Stomach smooth muscle (tissue), 2 donors: ENCODE measurements at regions not wholly inside any gene's neighbourhood (a gene's known extent, or its start where the extent isn't known, plus 50 kb on each side); places are given as distances from the start of the nearest gene placed in this dataset.
"Not testable (repeated sequence)": the region's sequence is repeated elsewhere in the genome, so short reads cannot be mapped to it uniquely, and the experiment has no call there.

Experiments used
- H3K27ac ChIP-seq: one replicate; pipeline ENCODE4 v1.7.0; 2013; ENCODE audit warnings: mild to moderate bottlenecking, low read length, inconsistent platforms
- H3K27me3 ChIP-seq, 2 donors: one replicate each; pipeline ENCODE4 v1.7.0; 2013; ENCODE audit warnings: low read length in 2 of 2; ENCODE audit not compliant: insufficient read depth in 2 of 2, control insufficient read depth in 1 of 2
- H3K36me3 ChIP-seq, 2 donors: one replicate each; pipeline ENCODE4 v1.7.0; 2013; ENCODE audit warnings: low read length in 2 of 2; ENCODE audit not compliant: control insufficient read depth in 2 of 2, insufficient read depth in 2 of 2
- H3K4me1 ChIP-seq: one replicate; pipeline ENCODE4 v1.7.0; 2013; ENCODE audit warnings: low read length; ENCODE audit not compliant: control insufficient read depth, insufficient read depth
- H3K4me3 ChIP-seq, 2 donors: one replicate each; pipeline ENCODE4 v1.7.0; 2013; ENCODE audit warnings: low read length in 2 of 2
- H3K9ac ChIP-seq, 2 donors: one replicate each; pipeline ENCODE4 v1.7.0; 2013; ENCODE audit warnings: low read length in 2 of 2, mild to moderate bottlenecking in 1 of 2
- H3K9me3 ChIP-seq, 2 donors: one replicate each; pipeline ENCODE4 v1.7.0; 2013; ENCODE audit warnings: low read length in 2 of 2; ENCODE audit not compliant: control insufficient read depth in 2 of 2
- donor health status: healthy.
- donor health status: Pancreatic carcinoma.

DNA sequence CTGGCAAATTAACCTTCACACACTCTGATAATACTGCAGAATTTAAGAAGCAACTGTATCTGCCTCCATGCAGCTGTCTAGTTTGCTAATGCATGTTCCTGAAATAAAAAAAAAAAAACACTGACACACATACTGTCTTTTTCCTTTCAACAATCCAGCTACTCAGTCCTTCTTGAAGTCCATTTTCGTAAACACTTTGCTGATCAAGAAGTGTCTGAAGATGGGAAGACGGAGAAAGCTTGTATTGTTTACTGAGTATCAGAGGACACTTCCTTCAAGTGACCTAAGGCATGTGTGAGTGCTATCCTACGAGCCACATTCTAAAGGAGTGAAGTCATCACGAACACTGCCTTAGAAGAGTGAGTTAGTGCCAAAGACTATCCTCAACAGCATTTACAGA, 82.6 kb downstream of the LUZP4 start:
- no peak overlapping the region for H3K27ac ChIP-seq
- H3K9ac ChIP-seq = no peak overlapping the region
- H3K9me3 ChIP-seq = no peaks in the 10 kb centered on the region
- no peak overlapping the region for H3K4me3 ChIP-seq
- H3K36me3 ChIP-seq = no peaks in the 10 kb centered on the region
- no peaks in the 10 kb centered on the region for H3K4me1 ChIP-seq
- peaks cover 0 to 2% of the 10 kb centered on the region in 2 donors for H3K27me3 ChIP-seq

DNA sequence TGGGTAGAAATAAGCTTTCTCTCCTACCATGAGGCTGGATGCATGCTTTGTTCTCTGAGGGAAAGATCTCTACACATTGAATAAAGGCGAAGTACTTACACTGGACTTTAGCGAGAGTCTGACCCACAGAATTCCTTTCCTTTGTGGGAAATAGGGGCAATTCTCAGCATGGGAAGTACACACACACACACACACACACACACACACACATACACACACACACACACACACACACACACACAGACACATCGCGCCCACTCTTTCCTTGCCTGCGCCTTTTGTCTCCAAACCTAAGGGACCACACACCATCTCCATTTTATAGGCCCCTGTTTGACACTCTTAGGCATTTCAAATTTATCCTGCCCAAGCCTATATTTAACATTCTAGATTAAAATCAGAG, 83.8 kb downstream of the LUZP4 start:
- no peaks in the 10 kb centered on the region for H3K27me3 ChIP-seq

DNA sequence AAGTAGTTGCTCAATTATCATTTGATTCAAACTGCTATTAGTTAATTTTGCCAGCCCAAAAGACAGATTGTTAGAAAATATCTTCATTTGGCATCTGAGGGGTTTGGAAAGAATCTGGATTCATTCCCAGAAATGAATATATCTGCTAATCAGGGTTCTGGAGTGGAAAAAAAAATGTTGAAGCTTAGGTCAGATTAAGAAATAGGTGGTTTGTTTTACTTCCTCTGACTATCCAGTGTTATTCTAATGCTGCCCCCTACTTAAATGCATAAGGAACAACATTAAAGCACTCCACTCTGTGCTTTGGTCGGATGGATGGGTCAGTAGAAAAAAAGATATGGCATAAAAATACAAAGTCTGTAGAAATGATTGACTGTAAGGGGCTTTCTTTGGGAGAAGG, 89.0 kb downstream of the LUZP4 start:
- H3K27me3 ChIP-seq = no peaks in the 10 kb centered on the region
- no peak overlapping the region for H3K4me3 ChIP-seq
- H3K27ac ChIP-seq = no peak overlapping the region
- H3K9ac ChIP-seq = no peak overlapping the region
- H3K9me3 ChIP-seq = no peaks in the 10 kb centered on the region
- H3K4me1 ChIP-seq = no peaks in the 10 kb centered on the region
- H3K36me3 ChIP-seq = no peaks in the 10 kb centered on the region

More for the DNA sequence above, 83.8 kb downstream of the LUZP4 start:
- no peaks in the 10 kb centered on the region for H3K4me1 ChIP-seq
- H3K27ac ChIP-seq = no peak overlapping the region
- no peak overlapping the region for H3K9ac ChIP-seq
- H3K4me3 ChIP-seq = no peak overlapping the region
- no peaks in the 10 kb centered on the region for H3K36me3 ChIP-seq
- no peaks in the 10 kb centered on the region for H3K9me3 ChIP-seq

DNA sequence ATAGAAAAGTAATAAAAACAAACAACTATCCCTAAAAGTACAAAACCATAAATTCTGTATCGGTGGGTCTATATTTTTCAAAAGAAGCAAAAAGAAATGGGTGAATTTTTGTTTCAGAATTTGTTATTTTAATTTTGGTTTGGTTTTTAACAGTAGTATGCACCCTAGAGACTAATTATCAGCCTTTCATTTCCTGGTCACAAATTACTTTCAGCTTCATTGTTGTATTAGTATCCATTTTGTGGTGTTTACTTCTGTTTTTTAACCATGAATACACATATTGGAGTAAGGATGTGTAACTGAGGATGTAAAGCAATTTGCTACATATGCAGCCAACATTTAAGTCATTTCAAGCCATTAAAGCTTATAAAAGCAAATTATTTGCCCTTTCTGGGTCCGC, 97.8 kb downstream of the LUZP4 start:
- Histone ChIP-seq H3K4me1 (no peaks in the 10 kb centered on the region), H3K4me3 (no peak overlapping the region), H3K27me3 (no peaks in the 10 kb centered on the region), H3K36me3 (no peaks in the 10 kb centered on the region), H3K9ac (no peak overlapping the region), H3K27ac (no peak overlapping the region), H3K9me3 (no peaks in the 10 kb centered on the region)

DNA sequence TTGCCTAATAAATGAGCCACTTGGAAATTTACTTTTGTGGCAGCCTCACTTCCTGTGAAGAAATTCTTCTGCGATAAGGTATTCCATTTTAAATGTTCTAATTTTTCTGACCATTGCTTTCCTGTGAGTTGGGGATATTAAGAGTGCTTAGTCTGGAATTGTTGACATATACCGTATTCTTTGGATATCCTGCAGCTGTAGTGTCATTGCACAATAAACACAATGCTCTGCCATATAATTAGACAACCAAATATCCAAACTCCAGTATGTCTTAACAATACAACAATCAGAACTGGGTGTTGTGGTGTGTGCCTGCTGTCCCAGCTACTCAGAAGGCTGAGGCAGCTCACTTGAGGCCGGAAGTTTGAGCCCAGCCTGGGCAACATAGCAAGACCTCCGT, 99.4 kb downstream of the LUZP4 start:
- no peak overlapping the region for H3K4me3 ChIP-seq
- no peaks in the 10 kb centered on the region for H3K9me3 ChIP-seq
- no peak overlapping the region for H3K27ac ChIP-seq
- no peak overlapping the region for H3K9ac ChIP-seq
- H3K36me3 ChIP-seq = no peaks in the 10 kb centered on the region
- no peaks in the 10 kb centered on the region for H3K4me1 ChIP-seq
- H3K27me3 ChIP-seq = no peaks in the 10 kb centered on the region

DNA sequence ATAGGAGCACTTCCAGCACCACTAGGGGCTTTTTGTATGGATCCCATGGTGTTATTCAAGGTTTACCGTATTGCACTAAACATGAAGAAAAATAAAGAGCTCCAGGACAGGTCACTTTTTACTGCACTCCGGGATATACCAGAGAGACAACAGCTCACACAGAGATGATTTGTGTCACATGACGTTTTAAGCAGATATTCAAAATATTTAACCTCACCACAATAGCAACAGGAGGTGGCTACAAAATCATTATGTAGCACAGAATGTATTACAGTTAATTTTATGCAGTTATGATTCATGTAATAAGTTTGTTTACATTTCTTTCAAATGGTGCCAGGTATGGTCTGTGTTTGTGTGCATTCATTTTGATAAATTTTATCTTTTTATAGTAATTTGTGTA, 100.6 kb downstream of the LUZP4 start:
- H3K27ac ChIP-seq = no peak overlapping the region
- H3K9me3 ChIP-seq = no peaks in the 10 kb centered on the region
- H3K4me3 ChIP-seq = no peak overlapping the region
- H3K27me3 ChIP-seq = no peaks in the 10 kb centered on the region
- no peak overlapping the region for H3K9ac ChIP-seq
- no peaks in the 10 kb centered on the region for H3K4me1 ChIP-seq
- H3K36me3 ChIP-seq = no peaks in the 10 kb centered on the region

DNA sequence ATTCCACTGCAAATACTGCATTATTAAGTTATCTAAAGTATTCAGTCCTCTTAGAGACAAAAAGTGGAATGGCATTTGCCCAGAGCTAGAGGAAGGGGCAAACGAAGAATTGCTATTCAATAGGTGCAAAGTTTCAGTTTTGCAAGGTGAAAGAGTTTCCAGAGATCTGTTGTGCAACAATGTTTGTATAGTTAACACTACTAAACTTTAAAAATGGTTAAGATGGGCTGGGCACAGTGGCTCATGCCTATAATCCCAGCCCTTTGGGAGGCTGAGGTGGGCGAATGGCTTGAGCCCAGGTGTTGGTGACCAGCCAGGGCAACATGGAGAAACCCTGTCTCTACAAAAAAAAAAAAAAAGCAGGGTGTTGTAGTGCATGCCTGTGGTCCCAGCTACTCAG, 102.5 kb downstream of the LUZP4 start:
- Histone ChIP-seq H3K27ac (no peak overlapping the region), H3K36me3 (no peaks in the 10 kb centered on the region), H3K27me3 (peaks cover 0 to 3% of the 10 kb centered on the region in 2 donors), H3K4me1 (no peaks in the 10 kb centered on the region), H3K4me3 (no peak overlapping the region), H3K9ac (no peak overlapping the region), H3K9me3 (no peaks in the 10 kb centered on the region)

DNA sequence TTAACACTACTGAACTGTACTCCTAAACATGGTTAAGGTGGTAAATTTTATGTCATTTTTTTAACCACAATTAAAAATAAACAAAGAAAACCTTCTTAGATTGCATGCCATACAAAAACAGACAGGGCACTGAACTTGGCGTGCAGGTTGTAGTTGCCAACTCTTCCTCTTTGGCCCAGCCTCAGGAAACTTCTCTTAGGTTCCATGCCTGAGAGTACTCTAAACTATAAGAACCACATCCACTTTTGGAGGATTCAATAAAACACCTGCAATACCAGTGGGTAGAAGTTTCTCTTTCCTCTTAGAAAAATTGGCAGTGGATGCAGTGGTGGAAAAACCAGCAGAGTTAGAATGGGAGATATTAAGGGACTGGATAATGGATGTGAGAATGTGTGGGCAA, 103.4 kb downstream of the LUZP4 start:
- Histone ChIP-seq H3K9ac (no peak overlapping the region), H3K36me3 (no peaks in the 10 kb centered on the region), H3K27ac (no peak overlapping the region), H3K4me3 (no peak overlapping the region), H3K4me1 (no peaks in the 10 kb centered on the region), H3K27me3 (peaks cover 0 to 3% of the 10 kb centered on the region in 2 donors), H3K9me3 (no peaks in the 10 kb centered on the region)

DNA sequence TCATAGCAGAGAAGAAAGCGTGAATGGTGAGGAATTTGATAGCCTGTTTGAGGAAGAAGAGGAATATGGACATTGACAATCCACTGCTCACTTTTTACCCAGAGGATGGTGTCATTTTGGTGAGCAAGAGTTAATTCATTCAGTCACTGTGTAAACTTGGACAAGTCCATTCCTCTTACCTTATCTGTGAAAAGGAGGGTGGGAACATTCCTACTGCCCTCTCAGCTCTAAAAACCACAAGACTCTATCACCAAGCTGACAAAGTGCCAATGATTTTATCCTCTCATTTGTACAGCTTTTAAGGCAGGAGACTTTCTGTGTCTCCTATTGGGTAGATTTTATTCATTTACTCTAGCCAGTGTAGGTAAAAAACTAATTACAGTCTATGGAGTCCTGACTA, 103.8 kb downstream of the LUZP4 start:
- Histone ChIP-seq H3K36me3 (no peaks in the 10 kb centered on the region), H3K27me3 (peaks cover 0 to 3% of the 10 kb centered on the region in 2 donors), H3K4me3 (no peak overlapping the region), H3K27ac (no peak overlapping the region), H3K4me1 (no peaks in the 10 kb centered on the region), H3K9me3 (no peaks in the 10 kb centered on the region), H3K9ac (no peak overlapping the region)

DNA sequence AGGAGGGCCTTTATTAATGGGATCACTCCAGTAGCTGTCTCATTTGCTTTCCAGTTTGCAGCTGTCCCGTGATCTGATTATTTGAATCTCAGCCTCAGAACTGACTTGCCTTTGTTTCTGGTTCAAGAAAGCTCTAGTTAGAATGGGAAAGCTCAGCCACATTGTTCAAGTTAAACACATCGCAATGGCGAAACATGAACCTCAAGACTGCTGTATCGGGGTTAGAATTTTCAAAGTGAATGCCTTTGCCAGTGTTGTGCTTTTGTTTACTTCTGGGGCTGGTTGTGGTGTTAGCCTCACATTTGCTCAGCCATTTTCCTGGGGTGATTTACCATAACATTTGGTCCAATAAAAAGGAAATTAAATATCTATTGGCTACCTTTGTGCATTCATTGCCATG, 105.3 kb downstream of the LUZP4 start:
- not testable (repeated sequence) for H3K27ac ChIP-seq, H3K27me3 ChIP-seq, H3K4me3 ChIP-seq, H3K9me3 ChIP-seq, H3K4me1 ChIP-seq, H3K9ac ChIP-seq, H3K36me3 ChIP-seq

DNA sequence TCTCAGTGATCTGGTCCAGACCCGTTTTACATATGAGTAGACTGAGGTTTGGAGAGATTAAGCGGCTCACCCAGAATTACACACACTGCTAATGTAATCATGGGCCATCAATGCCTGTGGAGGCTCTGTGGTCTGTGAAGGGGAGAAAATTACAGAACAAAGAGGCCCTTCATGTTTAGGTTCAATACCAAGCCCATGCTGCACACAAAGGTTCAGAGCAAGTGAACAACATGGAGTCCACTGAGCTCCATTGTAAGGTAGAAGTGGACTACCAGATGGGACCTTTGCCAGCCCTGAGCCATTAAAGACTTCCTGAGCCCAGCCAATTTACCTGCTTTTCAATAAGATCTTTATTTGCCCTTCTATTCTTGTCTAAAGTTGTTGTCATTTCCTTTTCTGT, 109.8 kb downstream of the LUZP4 start:
- no peak overlapping the region for H3K9ac ChIP-seq
- no peaks in the 10 kb centered on the region for H3K36me3 ChIP-seq
- no peaks in the 10 kb centered on the region for H3K4me1 ChIP-seq
- H3K27ac ChIP-seq = no peak overlapping the region
- peaks cover 0 to 12% of the 10 kb centered on the region in 2 donors for H3K27me3 ChIP-seq
- H3K9me3 ChIP-seq = no peaks in the 10 kb centered on the region
- H3K4me3 ChIP-seq = no peak overlapping the region

DNA sequence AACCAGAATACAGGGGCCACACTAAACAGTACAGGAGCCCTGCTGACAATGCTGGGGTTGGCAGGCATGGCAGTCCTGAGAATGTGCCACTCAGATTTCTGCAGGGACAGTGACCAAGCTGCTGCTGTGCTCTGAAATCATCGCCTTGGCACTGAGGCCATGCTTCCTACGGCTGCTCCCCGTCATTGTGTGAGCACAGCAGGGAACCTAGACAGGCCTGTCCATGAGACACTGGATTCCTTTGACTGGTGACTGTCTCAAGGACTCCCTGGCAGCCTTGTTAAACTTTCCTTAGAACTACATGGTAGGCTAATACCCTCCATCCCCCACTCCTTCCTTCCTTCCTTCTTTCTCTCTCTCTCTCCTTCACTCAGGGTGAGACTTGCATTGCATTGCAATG, 111.4 kb downstream of the LUZP4 start:
- Histone ChIP-seq H3K4me3 (no peak overlapping the region), H3K9me3 (no peaks in the 10 kb centered on the region), H3K4me1 (no peaks in the 10 kb centered on the region), H3K27me3 (peaks cover 0 to 9% of the 10 kb centered on the region in 2 donors), H3K36me3 (no peaks in the 10 kb centered on the region), H3K27ac (no peak overlapping the region), H3K9ac (no peak overlapping the region)
